NCI-H1048 (cell line): ENCODE measurements at regions not wholly inside any gene's neighbourhood (a gene's known extent, or its start where the extent isn't known, plus 50 kb on each side); places are given as distances from the start of the nearest gene placed in this dataset.

Source experiments
- DNase-seq: peaks from one replicate; lab custom pipeline; 2025; lab: John Stamatoyannopoulos, UW

- no peak for DNase-seq
Measured at GRCh38 chr15:96093063-96093462, 237.4 kb upstream of the NR2F2 start.

GRCh38 chr15:96097661-96098060 lies 232.8 kb upstream of the NR2F2 start:
- no peak for DNase-seq

GRCh38 chr15:96102631-96103030 lies 227.9 kb upstream of the NR2F2 start:
- no peak for DNase-seq

DNA sequence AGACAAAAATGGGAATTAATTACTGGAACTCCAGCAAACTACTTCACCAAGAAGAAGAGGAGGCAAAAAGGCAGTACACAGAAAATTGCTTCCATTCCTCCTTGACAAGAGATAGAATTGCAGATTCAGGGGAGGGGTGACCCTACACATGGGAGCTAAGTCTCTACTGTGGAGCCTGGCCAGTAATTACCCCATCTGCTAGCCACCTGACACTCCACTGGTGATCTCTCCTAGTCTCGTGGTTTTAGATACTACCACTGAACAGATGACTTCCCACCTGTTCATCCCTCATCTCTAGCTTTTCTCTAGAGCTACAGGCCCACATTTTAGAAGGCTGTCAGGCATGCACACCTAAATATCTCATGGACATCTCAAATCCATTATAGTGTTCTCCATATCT lies 224.3 kb upstream of the NR2F2 start:
- no peak for DNase-seq

- DNase-seq: no peak
Measured at GRCh38 chr15:96106628-96107027, 223.9 kb upstream of the NR2F2 start.

- no peak for DNase-seq
Measured at GRCh38 chr15:96107916-96108315, 222.6 kb upstream of the NR2F2 start.

- DNase-seq: no peak
Measured at GRCh38 chr15:96108405-96108804, 222.1 kb upstream of the NR2F2 start.

DNA sequence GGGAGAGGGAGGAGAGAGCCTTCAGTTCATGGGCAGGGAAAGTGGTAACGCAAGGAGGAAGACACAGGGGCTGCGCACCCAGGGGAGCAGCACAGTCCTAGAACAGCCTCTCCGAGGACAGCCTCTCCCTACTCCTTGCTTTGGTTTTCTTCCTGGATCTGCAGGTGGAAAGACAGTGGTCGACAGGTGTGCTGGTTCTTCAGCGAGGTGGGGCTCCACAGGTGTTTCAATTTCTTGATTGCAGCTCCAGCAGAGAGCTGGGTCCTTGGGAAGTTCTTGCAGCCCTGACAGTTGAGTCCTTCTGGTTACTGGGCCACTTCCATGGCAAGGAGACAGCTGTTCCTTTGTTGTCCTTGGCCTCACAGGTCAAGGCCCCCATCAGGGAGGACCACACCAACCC lies 220.7 kb upstream of the NR2F2 start:
- DNase-seq: no peak

DNA sequence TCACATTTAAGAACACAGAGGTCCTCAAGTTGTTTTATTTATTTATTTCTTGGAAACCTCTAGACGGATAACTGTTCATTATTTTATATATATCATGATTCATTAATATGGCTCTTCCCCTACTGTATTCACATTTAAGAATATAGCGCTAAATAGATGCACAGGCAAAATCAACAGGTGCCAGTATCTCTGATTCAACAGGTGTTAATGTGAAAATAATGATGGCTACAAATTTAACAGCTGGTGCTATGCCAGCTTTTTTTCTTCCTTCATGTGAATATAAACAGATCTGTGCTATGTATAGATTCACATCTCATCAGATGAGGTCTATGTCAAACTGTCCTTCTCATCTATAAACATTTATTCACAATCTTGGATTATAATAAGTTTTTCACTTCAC lies 218.5 kb upstream of the NR2F2 start:
- no peak for DNase-seq

GRCh38 chr15:96115642-96116041 lies 214.9 kb upstream of the NR2F2 start:
- DNase-seq: no peak

DNA sequence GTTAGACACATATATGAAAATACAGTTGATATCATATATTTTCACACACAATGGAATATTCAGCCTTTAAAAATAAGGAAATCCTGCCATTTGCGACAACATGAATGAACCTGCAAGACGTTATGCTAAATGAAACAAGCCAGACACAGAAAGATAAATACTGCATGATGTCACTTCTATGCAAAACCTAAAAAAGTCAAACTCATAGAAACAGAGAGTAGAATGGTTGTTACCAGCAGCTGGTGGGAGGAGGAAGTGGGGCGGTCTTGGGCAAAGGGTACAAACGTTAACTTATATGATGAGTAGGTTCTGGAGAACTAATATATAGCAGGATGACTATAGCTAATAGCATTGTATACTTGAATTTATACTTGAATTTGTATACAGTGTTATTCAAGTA lies 213.2 kb upstream of the NR2F2 start:
- no peak for DNase-seq

- no peak for DNase-seq
Measured at GRCh38 chr15:96119734-96120133, 210.8 kb upstream of the NR2F2 start.

- no peak for DNase-seq
Measured at GRCh38 chr15:96121086-96121920, 209.2 kb upstream of the NR2F2 start.

- DNase-seq: no peak
Measured at GRCh38 chr15:96122077-96123027, 208.1 kb upstream of the NR2F2 start.

- DNase-seq: no peak
Measured at GRCh38 chr15:96123028-96123400, 207.5 kb upstream of the NR2F2 start.

GRCh38 chr15:96123630-96124187 lies 206.8 kb upstream of the NR2F2 start:
- no peak for DNase-seq

DNA sequence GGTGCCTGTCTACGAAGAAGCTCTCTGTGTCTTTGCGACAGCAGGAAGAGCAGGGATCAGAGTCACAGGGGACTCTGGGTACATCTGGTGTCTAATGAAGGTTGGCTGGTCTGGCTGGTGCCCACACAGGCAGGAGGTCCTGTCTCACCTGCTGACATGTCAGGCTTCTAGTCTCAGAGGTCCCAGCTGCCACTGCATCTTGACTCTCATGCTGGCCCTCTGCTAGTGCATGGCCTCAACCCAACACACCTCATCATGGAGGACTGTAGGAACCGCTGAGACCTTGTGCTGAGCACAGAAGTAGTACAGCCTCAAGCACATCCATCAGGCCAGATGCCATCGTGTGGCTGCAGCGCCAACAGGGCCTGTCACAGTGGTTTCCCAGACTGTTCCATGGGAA lies 206.1 kb upstream of the NR2F2 start:
- DNase-seq: no peak

DNA sequence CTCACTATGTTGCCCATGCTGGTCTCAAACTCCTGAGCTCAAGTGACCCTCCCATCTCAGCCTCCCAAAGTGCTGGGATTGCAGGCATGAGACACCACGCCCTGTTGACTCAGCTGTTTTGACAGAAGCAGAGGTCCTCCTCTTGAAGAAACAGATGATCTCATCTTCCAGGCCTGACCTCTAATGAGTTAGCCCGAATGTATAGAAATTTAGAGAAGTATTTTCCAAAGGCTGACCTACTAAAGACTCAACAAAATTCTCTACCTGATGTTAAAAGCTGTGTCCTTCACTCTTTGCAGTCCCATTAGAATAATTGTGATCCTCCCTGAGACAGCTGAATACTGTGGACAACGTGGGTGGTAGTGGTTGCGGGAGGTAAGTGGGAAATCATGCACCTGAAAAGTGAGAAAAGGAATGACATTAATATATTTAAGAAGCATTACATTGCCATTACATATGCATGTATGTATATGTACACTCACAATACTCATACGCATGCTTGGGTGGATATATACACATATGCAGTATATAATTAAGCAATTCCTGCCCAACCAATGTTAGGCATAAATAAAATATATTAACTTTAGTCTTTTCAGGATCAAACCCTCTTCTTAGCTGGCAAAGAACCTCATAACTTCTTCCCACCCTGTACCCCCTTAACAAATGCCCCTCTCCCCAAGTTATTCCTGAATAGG lies 204.6 kb upstream of the NR2F2 start:
- no peak for DNase-seq

DNA sequence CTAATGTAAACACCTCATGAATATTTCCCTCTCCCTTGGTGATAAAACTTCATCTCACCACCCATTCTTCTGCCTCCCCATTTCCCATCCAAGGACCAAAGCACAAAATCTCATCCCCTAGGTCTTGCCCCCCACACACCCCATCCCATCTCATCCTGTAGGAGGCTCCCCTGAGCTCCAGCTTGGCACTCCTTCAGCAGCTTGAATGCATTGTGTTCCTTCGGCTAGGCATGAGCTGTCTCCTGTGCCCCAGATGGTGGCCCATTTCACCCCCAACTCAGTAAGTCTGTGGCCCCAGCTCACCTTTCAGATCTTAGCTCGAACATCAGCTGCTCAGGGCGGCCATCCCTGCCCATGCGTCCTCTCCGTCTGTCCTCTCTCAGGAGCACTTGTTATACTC lies 203.6 kb upstream of the NR2F2 start:
- no peak for DNase-seq

- DNase-seq: no peak
Measured at GRCh38 chr15:96130734-96131133, 199.8 kb upstream of the NR2F2 start.

DNA sequence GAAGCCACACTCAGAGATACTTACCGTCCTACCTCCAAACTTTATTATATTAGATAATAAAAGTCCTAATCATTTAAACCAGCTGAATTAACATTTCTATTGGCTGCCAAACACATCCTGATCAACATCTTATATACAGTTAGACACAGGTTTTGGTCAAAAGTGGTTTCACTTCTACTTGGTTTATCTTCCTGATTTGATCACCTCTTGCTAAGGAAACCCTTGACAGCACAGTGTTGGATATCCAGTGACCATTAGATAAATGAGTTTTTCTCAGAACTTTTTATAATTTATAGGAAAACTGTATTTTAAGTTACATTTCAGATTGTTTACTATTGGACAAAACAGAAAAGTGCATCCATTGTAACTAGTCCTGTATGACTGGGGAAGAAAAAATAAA lies 198.4 kb upstream of the NR2F2 start:
- no peak for DNase-seq
